Esophagus muscularis mucosa (tissue), 4 donors: ENCODE measurements at regions not wholly inside any gene's neighbourhood (a gene's known extent, or its start where the extent isn't known, plus 50 kb on each side); places are given as distances from the start of the nearest gene placed in this dataset.

Experiments used
- DNase-seq: peaks from one replicate; pipeline ENCODE4 v3.0.0-alpha.2; 2017; ENCODE audit errors: extremely low spot score
- H3K27ac ChIP-seq, 4 donors: fragments of 200-600 bp; sonication (generic); replicated peaks in 1 of 4; 1 replicate in 3 of 4; 2 replicates in 1 of 4; pipeline ENCODE4 v1.5.1; 2016 to 2019; ENCODE audit warnings: mild to moderate bottlenecking in 1 of 4
- H3K27me3 ChIP-seq, 4 donors: fragments of 200-600 bp; sonication (generic); one replicate each; pipeline versions ENCODE4 v1.5.1 to v1.6.0; 2016 to 2019
- H3K36me3 ChIP-seq, 4 donors: fragments of 200-600 bp; sonication (generic); one replicate each; pipeline ENCODE4 v1.5.1; 2016 to 2019
- H3K4me1 ChIP-seq, 4 donors: fragments of 200-600 bp; sonication (generic); one replicate each; pipeline ENCODE4 v1.5.1; 2016 to 2019
- H3K4me3 ChIP-seq, 4 donors: fragments of 200-600 bp; sonication (generic); 1 replicate in 2 of 4; 2 replicates in 2 of 4; pipeline ENCODE4 v1.5.1; 2016 to 2019; ENCODE audit warnings: mild to moderate bottlenecking in 4 of 4, moderate library complexity in 1 of 4
- H3K9me3 ChIP-seq, 4 donors: fragments of 200-600 bp; sonication (generic); 1 replicate in 3 of 4; 2 replicates in 1 of 4; pipeline ENCODE4 v1.5.1; 2016 to 2019
- EP300 ChIP-seq: sonication (generic); formaldehyde crosslinking; IDR thresholded peaks from one replicate; pipeline ENCODE4 v1.6.1; 2017; ENCODE audit warnings: antibody characterized with exemption
- POLR2A ChIP-seq: fragments of 450-650 bp; IDR thresholded peaks from one replicate; pipeline ENCODE4 v1.6.1; 2017; ENCODE audit warnings: antibody characterized with exemption, moderate library complexity, mild to moderate bottlenecking, low read depth
- POLR2AphosphoS5 ChIP-seq, 2 donors: sonication (generic); formaldehyde crosslinking; IDR thresholded peaks; one replicate each; pipeline ENCODE4 v1.6.1; 2017; ENCODE audit warnings: antibody characterized with exemption in 2 of 2
- WGBS: methylation state at CpG from one replicate; pipeline ENCODE4 v1.1.5; 2018; 5-methylcytosine and 5-hydroxymethylcytosine counted together
- intact Hi-C: fragments of 100-400 bp; cut with DNase I; formaldehyde crosslinking; loops from one replicate; pipeline ENCODE4 v1.15.1; 2023
- TF ChIP-seq, protein P1 (sequence below), 3 experiments: fragments of 200-600 bp in 2 of 3; fragments of 450-650 bp in 1 of 3; sonication (generic) in 2 of 3; IDR thresholded peaks; one replicate each; pipeline ENCODE4 v1.5.1; 2017 to 2019; ENCODE audit warnings: antibody characterized with exemption in 3 of 3, mild to moderate bottlenecking in 2 of 3, moderate library complexity in 1 of 3

DNA sequence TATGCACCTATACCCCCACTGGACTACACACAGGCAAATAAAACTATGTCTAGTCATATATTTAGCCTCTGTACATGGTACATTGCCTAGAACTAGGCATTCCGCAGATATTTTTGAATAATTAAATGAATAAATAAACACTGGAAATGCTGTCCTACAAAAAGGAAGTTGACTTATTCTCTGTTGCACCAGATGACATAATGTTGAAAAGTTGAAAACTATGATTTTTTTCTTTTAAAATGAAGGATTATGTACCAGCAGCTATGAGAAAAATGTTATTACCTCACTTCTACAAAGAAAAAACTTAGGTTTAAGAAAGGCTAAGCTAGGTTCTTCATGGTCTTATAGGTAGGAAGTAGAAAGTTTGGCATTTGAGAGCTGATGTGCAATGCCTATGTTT is 856.6 kb downstream of the METTL15 start:
- Histone ChIP-seq H3K9me3 (no peaks in the 10 kb centered on the region), H3K36me3 (no peaks in the 10 kb centered on the region), H3K27ac (no peak overlapping the region), H3K4me3 (no peak overlapping the region), H3K27me3 (no peaks in the 10 kb centered on the region), H3K4me1 (no peaks in the 10 kb centered on the region)
- no peak for DNase-seq
- TF ChIP-seq, protein P1, sequence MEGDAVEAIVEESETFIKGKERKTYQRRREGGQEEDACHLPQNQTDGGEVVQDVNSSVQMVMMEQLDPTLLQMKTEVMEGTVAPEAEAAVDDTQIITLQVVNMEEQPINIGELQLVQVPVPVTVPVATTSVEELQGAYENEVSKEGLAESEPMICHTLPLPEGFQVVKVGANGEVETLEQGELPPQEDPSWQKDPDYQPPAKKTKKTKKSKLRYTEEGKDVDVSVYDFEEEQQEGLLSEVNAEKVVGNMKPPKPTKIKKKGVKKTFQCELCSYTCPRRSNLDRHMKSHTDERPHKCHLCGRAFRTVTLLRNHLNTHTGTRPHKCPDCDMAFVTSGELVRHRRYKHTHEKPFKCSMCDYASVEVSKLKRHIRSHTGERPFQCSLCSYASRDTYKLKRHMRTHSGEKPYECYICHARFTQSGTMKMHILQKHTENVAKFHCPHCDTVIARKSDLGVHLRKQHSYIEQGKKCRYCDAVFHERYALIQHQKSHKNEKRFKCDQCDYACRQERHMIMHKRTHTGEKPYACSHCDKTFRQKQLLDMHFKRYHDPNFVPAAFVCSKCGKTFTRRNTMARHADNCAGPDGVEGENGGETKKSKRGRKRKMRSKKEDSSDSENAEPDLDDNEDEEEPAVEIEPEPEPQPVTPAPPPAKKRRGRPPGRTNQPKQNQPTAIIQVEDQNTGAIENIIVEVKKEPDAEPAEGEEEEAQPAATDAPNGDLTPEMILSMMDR (IDR thresholded peaks at IDR 0.05) = no peak
- no peak for TF ChIP-seq POLR2AphosphoS5 (IDR thresholded peaks at IDR 0.05)
- TF ChIP-seq POLR2A = no peak
- TF ChIP-seq EP300 = no peak
- WGBS = 76% methylated on average over 1 of the region's 1 CpG
- intact Hi-C loops = no loop called here

DNA sequence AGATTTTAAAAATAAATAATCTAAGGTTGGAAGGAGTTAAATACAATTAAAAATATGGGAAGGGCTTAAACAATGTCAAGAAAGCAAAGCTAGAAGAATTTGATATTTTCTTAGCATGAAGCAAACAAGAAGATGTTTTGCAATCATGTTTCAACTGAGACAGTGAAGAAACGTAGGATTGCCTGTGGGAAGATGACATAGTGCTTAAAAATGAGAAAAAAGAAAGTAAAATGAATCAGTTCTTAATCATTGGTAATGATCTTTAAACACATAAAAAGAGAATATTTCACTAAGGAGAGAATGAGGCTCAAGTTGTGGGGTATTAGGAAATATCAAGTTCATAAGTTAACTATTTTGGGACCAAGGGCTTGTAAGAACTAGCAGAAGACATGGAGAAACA is 855.0 kb downstream of the METTL15 start:
- H3K36me3 ChIP-seq = no peaks in the 10 kb centered on the region
- no peak for DNase-seq
- TF ChIP-seq EP300 = no peak
- TF ChIP-seq, protein P1 (IDR thresholded peaks at IDR 0.05) = no peak
- no peak for TF ChIP-seq POLR2AphosphoS5 (IDR thresholded peaks at IDR 0.05)
- TF ChIP-seq POLR2A = no peak
- intact Hi-C loops = no loop called here
- 43% methylated on average over 1 of the region's 1 CpG for WGBS
- no peaks in the 10 kb centered on the region for H3K27me3 ChIP-seq
- H3K9me3 ChIP-seq = no peaks in the 10 kb centered on the region
- H3K27ac ChIP-seq = no peak overlapping the region
- no peak overlapping the region for H3K4me3 ChIP-seq
- no peaks in the 10 kb centered on the region for H3K4me1 ChIP-seq

DNA sequence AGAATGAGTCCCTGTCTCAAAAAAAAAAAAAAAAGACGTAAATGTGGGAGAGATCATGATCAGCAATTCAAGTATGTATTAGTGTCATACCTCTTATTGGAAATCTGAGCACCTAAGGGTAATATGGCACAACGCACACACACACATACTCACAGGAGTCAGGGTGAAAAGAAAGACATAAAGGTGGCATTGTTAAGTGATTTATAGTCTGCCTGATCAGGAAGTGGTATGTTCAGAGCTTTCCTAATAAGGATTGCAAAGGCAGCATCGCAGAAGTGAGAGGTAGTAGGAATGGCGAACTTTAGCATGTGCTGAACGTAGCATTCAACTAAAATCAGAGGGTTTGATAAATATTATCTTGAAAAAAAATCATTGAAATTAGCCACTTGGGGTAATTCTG is 854.3 kb downstream of the METTL15 start:
- DNase-seq = no peak
- no peak overlapping the region for H3K4me3 ChIP-seq
- intact Hi-C loops = no loop called here
- no peaks in the 10 kb centered on the region for H3K27me3 ChIP-seq
- no peaks in the 10 kb centered on the region for H3K4me1 ChIP-seq
- no peaks in the 10 kb centered on the region for H3K9me3 ChIP-seq
- H3K36me3 ChIP-seq = no peaks in the 10 kb centered on the region
- no peak overlapping the region for H3K27ac ChIP-seq
- TF ChIP-seq POLR2A (no peak), POLR2AphosphoS5 (IDR thresholded peaks at IDR 0.05) (no peak), EP300 (no peak)
- TF ChIP-seq, protein P1 (IDR thresholded peaks at IDR 0.05) = no peak
- 85% methylated on average over 5 of the region's 5 CpGs for WGBS

DNA sequence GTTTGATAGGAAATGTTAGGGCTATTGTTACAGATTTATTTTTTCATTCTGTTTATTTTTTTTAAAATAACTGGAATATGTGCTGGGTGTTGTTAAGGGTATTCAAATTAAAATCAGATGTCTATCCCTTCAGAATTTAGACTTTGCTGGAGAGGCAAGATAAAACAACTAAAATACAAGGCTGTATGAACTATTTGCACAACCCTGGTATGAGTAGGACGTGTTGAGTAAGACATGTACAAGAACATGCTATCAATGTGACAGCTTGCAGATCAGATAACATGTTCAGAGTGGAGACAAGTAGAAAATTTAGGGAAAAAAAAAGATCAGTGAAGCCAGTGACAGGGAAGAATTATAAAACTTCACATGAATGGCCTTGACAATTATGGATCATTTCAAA is 853.5 kb downstream of the METTL15 start:
- intact Hi-C loops = no loop called here
- H3K9me3 ChIP-seq = no peaks in the 10 kb centered on the region
- WGBS = 90% methylated on average over 1 of the region's 1 CpG

DNA sequence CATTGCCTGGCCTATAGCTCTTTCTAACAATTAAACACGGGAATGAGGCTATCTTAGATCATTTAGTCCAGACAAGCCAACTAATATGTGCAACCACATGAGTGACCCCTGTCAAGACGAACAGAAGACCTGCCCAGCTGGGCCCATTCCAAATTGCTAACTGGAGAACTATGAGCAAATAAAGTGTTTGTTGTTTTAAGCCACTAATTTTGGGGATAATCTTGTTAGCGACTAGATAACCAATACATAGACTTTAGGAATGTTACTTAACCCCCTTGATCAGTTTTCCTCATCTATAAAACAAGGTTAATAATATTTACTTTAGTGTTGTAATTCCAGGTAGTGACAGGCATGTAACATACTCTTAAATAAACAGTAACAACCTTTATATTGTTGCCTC is 848.3 kb downstream of the METTL15 start:
- peaks cover 0 to 8% (median 3%) of the 10 kb centered on the region in 4 donors for H3K9me3 ChIP-seq
- no peak overlapping the region for H3K4me3 ChIP-seq
- no peaks in the 10 kb centered on the region for H3K4me1 ChIP-seq
- no peak for DNase-seq
- H3K27me3 ChIP-seq = no peaks in the 10 kb centered on the region
- no peaks in the 10 kb centered on the region for H3K36me3 ChIP-seq
- no peak overlapping the region for H3K27ac ChIP-seq
- WGBS = 77% methylated on average over 3 of the region's 3 CpGs
- intact Hi-C loops = no loop called here
- TF ChIP-seq POLR2A = no peak

More for the DNA sequence above, 853.5 kb downstream of the METTL15 start:
- H3K36me3 ChIP-seq = no peaks in the 10 kb centered on the region
- no peaks in the 10 kb centered on the region for H3K4me1 ChIP-seq
- no peak overlapping the region for H3K27ac ChIP-seq
- no peak overlapping the region for H3K4me3 ChIP-seq
- DNase-seq = no peak
- TF ChIP-seq EP300 = no peak
- no peak for TF ChIP-seq POLR2AphosphoS5 (IDR thresholded peaks at IDR 0.05)
- no peak for TF ChIP-seq POLR2A
- TF ChIP-seq, protein P1 (IDR thresholded peaks at IDR 0.05) = no peak
- no peaks in the 10 kb centered on the region for H3K27me3 ChIP-seq
